NCI-H345 (cell line): ENCODE measurements at regions not wholly inside any gene's neighbourhood (a gene's known extent, or its start where the extent isn't known, plus 50 kb on each side); places are given as distances from the start of the nearest gene placed in this dataset.
"Not testable (repeated sequence)": the region's sequence is repeated elsewhere in the genome, so short reads cannot be mapped to it uniquely, and the experiment has no call there.

Experiments used
- DNase-seq: peaks from one replicate; lab custom pipeline; 2025; lab: John Stamatoyannopoulos, UW

DNA sequence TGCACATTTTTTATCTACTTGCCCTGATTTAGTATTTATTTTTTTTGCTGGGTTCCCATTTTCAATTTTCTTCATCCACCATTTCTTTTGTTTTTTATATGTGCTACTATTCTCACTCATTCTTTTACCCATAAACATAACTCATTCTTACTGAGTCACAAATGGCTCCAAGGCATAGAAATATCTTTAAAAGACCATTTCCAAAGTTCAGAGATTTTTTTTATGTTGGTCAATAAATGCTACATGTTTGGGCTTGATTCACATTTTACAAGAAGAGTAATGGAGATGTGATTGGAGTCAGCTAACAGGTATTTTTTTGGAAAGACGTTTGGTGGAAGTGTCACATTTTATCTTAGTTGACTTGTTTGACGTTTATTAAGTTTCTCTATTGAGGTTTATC is 1303.2 kb upstream of the LRRTM3 start:
- no peak for DNase-seq

GRCh38 chr10:65628493-65629139 is 1297.2 kb upstream of the LRRTM3 start:
- no peak for DNase-seq

- DNase-seq = no peak
Observed at GRCh38 chr10:65660006-65660405, 1265.8 kb upstream of the LRRTM3 start.

GRCh38 chr10:65670087-65670486 is 1255.7 kb upstream of the LRRTM3 start:
- no peak for DNase-seq

DNA sequence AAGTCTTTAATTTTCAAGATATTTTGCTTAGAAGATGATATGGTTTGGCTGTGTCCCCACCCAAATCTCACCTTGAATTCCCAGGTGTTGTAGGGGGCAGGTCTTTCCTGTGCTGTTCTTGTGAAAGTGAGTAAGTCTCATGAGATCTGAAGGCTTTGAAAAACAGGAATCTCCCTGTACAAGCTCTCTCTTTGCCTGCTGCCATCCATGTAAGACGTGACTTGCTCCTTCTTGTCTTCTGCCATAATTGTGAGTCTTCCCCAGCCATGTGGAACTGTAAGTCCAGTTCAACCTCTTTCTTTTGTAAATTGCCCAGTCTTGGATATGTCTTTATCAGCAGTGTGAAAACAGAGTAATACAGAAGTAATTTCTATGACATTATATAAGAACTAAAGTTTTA is 1255.2 kb upstream of the LRRTM3 start:
- not testable (repeated sequence) for DNase-seq

DNA sequence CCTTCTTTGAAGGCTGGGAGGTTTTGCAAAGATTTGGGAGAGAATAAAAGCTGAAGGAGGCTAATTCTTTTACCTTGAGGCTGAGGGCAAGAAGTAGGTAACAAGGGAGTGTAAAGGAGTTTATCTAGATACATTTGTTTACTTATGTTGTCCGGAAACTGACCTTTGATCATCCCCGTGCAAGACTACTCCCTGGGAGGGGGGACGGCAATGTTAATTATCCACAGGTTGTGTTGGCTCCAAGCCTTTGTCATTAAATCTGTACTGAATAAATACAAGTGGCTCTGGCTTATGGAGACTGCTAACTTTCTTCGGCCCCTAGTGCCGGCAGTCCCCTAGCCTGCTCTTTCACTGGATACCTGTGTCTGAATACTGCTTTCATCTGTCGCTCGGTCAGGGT is 1250.6 kb upstream of the LRRTM3 start:
- DNase-seq = no peak

- no peak for DNase-seq
Observed at GRCh38 chr10:65684896-65685295, 1240.9 kb upstream of the LRRTM3 start.

DNA sequence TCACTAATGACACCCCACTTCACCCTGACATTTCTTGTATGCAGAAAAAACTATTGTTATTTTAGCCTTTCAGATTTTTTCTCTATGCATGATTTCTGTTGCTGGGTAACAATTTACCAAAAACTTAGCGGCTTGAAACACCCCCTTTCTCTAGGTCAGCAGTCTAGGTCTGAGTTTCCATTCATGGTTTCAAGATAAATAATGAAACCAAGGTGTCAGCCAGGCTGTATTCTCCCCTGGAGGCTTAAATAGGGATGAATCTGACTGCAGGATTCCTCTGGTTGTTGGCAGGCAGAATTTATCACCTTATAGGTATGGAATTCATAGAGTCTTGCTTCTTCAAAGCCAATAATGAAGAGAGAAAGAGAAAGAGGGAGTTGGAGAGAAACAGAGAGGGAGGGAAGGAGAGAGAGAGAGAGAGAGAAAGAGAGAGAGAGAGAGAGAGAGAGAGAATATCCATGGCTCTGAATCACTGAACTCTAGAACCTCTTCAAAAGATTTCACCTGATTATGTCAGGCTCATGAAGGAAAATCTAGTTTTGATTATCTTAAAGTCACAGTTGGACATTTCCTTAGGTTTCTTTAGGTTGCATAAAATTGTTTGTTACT is 1224.6 kb upstream of the LRRTM3 start:
- no peak for DNase-seq

GRCh38 chr10:65708057-65708456 is 1217.8 kb upstream of the LRRTM3 start:
- DNase-seq = no peak

DNA sequence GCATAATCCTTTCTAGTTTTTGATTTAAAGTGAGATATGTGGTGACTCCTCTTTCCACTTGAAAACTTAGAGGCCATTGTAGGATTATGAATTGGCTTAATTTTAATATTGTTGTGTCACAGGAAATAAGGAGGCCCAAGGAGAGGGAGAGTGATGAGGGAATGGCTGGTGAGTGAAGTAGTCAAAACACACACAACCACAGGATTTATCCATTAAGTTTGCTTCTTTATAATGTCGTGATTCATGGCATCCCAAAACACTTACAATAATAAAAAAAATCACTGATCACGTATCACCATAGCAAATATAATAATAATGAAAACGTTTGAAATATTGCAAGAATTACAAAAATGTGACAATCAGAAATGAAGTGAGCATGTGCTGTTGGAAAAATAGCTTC is 1215.5 kb upstream of the LRRTM3 start:
- no peak for DNase-seq

GRCh38 chr10:65719790-65720189 is 1206.0 kb upstream of the LRRTM3 start:
- no peak for DNase-seq

GRCh38 chr10:65720901-65721300 is 1204.9 kb upstream of the LRRTM3 start:
- no peak for DNase-seq

GRCh38 chr10:65723525-65723924 is 1202.3 kb upstream of the LRRTM3 start:
- no peak for DNase-seq

DNA sequence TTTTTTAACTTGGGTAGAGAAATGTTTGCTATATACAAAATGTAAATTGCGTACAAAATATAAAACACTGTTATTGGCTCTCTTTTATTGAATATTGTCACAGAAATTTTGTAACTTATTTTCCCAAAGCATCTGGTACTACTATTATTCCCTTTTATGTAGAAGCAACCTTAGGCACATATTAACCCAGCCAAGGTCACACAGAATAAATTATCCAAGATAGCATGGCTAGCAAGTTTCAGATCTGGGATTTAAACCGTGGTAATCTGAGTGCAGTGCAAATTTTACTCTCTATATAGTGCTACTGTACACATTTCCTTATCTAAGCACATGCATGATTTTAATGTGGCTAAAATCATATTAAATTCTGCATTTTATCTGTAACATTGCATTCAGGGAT is 1190.5 kb upstream of the LRRTM3 start:
- DNase-seq = no peak

DNA sequence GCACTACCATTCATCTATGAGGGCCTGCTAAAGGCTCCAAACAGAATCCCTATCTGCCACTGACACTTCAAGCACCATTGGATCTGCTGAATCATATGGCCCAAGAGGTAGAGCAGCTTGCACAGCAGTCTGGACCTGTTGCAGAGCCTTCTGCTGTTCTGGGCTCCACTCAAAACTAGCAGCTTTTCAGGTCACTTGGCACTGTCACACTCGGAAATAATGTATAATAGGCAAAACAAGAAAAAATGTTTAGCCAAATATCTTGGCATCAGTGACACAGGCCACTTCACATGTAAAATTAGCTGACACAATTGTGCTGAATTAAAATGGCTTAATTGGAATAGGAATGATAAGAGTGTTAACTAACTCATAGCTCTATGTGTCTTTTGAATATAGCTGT is 1182.9 kb upstream of the LRRTM3 start:
- no peak for DNase-seq

GRCh38 chr10:65751218-65751617 is 1174.6 kb upstream of the LRRTM3 start:
- no peak for DNase-seq

DNA sequence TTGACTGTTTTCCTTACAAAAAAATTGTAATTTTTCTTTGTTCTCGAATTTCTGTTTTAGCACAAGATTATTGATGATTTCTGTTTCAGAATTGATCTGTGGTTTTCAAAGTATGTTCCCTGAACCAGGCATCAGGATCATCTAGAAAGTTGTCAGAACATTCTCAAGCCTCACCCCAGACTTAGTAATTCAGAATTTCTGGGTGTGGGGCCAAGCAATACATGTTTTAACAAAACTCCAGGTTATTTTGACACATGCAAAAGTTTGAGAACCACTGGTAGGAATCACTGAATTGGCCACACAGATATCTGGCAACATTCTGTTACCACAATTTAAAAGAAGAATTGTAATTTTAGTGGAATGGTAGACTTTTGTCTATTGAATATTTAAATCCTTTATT is 1173.9 kb upstream of the LRRTM3 start:
- no peak for DNase-seq

DNA sequence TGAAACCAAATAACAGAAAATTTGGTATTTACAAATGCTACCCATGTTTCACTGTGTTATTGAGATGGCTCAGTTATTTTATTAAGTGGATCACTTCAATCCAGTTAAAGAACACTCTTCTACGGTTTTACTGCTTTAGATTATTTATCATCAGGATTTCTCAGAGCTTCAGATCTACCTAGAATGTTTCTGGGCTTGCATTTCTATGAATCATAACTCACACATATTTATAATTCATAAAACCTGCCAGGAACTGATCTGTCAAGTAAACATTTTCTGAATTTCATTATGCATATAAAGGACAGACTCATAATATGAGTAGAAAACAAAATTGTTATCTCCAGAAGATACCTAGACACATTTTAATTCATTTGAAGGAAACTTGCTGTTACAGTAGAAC is 1172.3 kb upstream of the LRRTM3 start:
- DNase-seq = no peak

DNA sequence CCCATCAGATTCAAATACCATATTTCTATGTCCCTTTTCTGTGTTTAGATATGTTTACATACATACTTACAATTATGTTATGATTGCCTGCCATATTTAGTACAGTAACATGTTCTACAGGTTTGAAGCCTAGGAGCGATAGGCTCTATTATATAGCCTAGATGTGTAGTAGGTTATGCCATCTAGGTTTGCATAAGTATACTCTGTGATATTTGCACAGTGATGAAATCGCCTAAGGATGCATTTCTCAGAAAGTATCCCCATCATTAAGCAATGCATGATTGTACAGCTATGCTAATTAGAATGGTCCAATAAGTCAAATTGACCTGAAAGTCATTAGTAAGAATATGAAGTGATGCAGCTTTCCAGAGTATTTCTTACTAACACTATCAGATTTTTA is 1171.7 kb upstream of the LRRTM3 start:
- DNase-seq = no peak

GRCh38 chr10:65762311-65762710 is 1163.5 kb upstream of the LRRTM3 start:
- DNase-seq = no peak

GRCh38 chr10:65765006-65765541 is 1160.8 kb upstream of the LRRTM3 start:
- no peak for DNase-seq

GRCh38 chr10:65769828-65770227 is 1156.0 kb upstream of the LRRTM3 start:
- DNase-seq = no peak

GRCh38 chr10:65778753-65779152 is 1147.1 kb upstream of the LRRTM3 start:
- DNase-seq = no peak

- DNase-seq = no peak
Observed at GRCh38 chr10:65779985-65780384, 1145.9 kb upstream of the LRRTM3 start.
